ENCODE measurements at regions not wholly inside any gene's neighbourhood (a gene's known extent, or its start where the extent isn't known, plus 50 kb on each side); places are given as distances from the start of the nearest gene placed in this dataset.

GRCh38 chr4:132015321-132015720 lies 1133.8 kb upstream of the PCDH10 start:
- TF ChIP-seq CTCF (IDR thresholded peaks at IDR 0.05 in 2 of 3, conservative IDR thresholded peaks at IDR 0.05 in 1 of 3; ENCODE audit: borderline replicate concordance in 1 of 3, insufficient read depth in 1 of 3, low read depth in 2 of 3, low read length in 2 of 3), result no peak
- no peak for TF ChIP-seq EZH2 (IDR thresholded peaks at IDR 0.05)
- TF ChIP-seq ZNF274 (IDR thresholded peaks at IDR 0.05; ENCODE audit: low read depth, low read length), result no peak
- TF ChIP-seq RAD21 (IDR thresholded peaks at IDR 0.05; ENCODE audit: low read depth), result no peak
- TF ChIP-seq POLR2AphosphoS5 (IDR thresholded peaks at IDR 0.05; ENCODE audit: low read depth, low read length), result no peak
- no peak for TF ChIP-seq POLR2A (IDR thresholded peaks at IDR 0.05; ENCODE audit: borderline replicate concordance, extremely low read depth, insufficient read depth, insufficient read length)
- no peak for TF ChIP-seq SIN3A (IDR thresholded peaks at IDR 0.05; ENCODE audit: low read depth)
